HG02870 (cell line): ENCODE measurements at regions not wholly inside any gene's neighbourhood (a gene's known extent, or its start where the extent isn't known, plus 50 kb on each side); places are given as distances from the start of the nearest gene placed in this dataset.
"Not testable (repeated sequence)": the region's sequence is repeated elsewhere in the genome, so short reads cannot be mapped to it uniquely, and the experiment has no call there.

Experiments used
- ATAC-seq: cut with Tn5 transposase; IDR thresholded peaks from one replicate; pipeline ENCODE4 v1.9.1; 2021; ENCODE audit warnings: mild to moderate bottlenecking, moderate library complexity; ENCODE audit not compliant: unreplicated experiment

DNA sequence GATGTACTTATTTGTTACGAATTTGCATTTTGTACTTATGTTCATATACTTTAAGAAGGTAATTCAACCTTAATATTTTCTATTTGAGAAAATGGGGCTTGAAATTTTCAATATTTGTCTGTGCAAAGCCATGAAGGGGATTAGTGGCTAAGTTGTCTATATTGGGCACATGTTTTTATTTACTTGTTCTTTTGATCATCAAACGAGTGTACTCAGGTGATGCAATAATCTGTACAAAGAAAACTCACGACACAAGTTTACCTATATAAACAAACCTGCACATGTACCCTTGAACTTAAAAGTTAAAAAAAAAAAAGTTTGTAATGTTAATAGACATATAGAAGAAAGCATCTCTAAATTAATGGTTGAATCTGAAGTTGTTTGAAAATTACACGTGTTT is 658.9 kb upstream of the SYT4 start:
- no peak for ATAC-seq

DNA sequence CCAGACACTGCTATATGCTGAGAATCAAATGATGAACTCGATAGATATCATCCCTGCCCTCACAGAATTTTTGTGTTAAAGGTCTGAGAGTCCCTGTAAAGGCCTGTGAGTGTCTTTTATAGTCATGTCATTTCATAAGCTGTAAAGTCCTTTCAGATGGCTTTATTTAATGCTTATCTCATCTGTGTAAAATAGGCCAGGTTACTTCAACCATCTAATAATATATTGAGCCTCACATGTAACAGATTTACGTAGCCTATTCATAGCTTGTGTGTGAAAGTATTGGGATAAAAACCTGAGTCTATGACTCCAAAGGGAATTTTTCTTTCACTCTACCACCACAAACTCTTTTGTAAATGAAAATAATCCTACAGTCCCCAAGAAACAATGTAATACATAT is 672.0 kb upstream of the SYT4 start:
- ATAC-seq = no peak

DNA sequence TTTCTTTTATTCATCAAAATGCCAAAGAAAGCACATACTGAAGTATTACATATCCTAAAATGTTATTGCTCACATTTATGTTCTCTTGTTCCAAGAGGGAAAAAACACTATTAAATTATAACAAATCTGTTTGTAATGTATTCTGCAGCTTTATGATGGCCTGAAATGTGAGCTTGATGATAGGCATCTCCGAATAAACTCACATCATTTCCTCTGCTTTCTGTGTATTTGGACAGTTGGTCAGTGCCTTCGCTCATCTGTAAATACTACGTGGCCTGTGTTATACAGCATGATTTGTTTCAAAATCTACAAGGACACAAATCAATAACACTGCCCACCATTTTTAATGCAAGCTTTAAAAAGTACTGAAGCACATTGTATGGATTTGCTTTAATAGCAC is 672.8 kb upstream of the SYT4 start:
- ATAC-seq = no peak

DNA sequence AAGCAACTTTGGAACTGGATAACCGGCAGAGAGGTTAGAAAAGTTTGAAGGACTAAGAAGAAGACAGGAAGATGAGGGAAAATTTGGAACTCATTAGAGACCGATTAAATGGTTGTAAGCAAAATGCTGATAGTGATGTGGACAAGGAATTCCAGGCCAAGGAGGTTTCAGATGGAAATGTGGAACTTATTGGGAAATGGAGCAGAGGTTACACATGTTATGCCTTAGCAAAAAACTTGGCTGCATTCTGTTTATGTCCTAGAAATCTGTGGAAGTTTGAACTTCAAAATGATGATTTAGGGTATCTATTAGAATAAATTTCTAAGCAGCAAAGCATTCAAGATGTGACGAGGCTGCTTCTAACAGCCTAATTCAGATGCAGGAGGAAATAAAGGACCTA is 675.1 kb upstream of the SYT4 start:
- ATAC-seq = no peak

DNA sequence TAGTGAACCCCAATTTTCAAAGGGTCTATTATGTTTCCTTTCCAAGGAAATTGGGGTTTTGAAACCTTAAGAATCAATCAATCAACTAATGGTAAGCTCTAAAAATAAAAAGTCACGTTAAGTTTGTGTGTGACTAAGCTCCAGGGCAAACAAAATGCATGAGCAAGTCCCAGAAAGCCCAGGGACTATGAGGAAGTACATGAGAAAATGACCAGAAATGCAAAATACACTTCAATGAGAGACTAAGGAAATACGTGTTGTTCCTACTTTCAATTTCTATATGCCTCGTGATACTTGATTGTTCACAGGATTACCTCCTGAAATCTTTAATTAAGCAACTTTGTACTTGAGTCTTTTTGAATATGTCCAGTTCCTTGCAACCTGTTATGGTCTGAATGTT is 684.4 kb upstream of the SYT4 start:
- no peak for ATAC-seq

DNA sequence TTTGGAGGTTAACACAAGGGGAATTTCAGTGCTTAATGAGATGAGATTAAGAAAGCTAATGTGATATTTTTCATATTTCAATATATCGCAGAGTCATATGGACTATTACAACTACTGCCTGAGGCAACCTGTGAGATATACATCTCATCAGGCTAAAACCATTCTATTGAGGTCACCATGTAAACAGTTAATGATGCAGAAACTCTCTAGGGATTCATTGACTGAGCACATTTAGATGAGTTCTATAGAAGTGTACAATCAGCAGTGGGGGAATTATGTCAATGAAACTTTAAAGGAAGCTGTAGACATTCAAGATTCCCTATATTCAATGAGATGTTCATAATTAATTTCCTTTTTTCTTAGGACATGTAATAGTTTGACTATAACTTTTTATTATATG is 687.4 kb upstream of the SYT4 start:
- no peak for ATAC-seq

DNA sequence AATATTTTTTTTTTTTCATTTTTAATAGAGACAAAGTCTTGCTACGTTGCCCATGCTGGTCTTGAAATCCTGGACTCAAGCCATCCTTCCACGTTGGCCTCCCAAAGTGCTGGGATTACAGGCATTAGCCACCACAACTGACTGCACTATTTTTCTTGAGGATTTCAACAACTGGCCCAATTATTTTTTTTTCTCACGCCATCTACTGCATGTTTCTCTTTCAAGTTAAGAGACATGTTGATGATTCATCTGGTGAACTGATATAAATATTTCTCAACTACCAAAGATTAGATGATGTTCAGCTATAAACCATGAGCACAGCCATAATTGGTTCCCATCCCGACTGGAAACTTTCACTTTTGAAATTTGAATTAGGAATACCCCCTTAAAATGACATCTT is 688.4 kb upstream of the SYT4 start:
- no peak for ATAC-seq

DNA sequence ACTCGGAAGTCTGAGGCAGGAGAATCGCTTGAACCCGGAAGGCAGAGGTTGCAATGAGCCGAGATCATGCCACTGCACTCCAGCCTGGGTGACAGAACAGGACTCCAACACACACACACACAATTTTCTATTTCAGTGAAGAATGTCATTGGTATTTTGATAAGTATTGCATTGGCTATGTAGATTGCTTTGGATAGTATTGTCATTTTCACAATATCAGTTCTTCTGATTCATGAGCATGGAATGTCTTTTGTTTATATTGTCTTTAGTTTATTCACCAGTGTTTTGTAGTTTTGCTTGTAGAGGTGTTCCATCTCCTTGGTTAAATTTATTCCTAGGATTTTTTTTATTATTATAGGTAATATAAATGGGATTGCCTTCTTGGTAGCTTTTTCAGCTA is 693.4 kb upstream of the SYT4 start:
- no peak for ATAC-seq

DNA sequence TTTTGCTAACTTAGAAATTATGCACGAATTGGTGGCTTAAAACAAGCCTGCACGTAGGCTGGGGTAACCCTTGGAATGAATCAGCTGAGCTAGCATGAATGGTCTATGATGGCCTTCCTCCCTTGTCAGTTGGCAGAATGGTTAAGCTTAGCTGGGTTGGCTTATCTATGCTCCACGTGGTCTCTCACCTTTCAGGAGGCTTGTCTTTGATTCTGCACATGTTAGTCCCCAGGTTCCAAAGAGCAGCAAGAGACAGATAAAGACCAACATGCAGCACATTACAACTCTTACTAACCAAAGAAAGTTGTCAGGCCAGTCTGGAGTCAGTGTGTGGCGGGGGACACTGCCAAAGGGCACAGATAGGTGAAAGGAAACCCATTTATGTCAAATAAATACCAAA is 700.9 kb upstream of the SYT4 start:
- no peak for ATAC-seq

DNA sequence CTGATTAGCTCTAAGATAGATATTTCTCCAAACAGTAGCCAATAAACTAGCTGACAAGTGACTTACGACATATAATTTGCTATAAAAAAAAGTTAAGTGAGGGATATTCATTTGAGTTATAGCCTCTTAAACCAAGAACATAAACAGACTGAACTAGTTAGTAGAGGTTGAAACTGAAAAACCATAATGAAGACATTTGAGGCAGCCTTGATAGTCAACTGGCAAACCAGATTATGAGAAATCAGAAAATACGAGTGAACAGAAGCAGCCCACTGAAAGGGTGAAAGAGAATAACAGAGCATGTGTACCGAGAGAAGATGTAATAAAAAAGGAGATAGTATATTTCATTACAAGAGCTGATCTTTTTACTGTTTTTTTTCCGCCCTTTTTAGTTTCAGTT is 698.1 kb upstream of the SETBP1 start:
- no peak for ATAC-seq

DNA sequence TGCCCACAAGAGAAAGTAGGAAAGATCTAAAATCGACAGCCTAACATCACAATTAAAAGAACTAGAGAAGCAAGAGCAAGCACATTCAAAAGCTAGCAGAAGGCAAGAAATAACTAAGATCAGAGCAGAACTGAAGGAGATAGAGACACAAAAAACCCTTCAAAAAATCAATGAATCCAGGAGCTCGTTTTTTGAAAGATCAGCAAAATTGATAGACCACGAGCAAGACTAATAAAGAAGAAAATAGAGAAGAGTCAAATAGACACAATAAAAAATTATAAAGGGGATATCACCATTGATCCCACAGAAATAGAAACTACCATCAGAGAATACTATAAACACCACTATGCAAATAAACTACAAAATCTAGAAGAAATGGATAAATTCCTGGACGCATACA is 693.6 kb upstream of the SETBP1 start:
- not testable (repeated sequence) for ATAC-seq

DNA sequence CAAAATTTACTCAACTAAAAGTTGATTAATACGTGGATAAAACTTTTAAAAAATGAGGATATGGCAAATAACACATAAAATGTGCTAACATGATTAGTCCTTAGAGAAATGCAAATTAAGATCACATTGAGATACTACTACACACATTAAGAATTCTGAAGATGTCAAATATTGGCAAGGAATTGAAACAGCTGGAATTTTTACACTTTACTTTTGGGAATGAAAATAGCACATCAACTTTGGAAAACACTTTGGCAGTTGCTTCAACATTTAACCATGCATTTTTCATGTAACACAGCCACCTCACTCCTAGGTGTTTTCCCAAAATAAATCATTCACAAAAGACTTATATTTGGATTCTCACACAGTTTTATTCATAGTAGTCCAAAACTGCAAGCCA is 687.9 kb upstream of the SETBP1 start:
- no peak for ATAC-seq

DNA sequence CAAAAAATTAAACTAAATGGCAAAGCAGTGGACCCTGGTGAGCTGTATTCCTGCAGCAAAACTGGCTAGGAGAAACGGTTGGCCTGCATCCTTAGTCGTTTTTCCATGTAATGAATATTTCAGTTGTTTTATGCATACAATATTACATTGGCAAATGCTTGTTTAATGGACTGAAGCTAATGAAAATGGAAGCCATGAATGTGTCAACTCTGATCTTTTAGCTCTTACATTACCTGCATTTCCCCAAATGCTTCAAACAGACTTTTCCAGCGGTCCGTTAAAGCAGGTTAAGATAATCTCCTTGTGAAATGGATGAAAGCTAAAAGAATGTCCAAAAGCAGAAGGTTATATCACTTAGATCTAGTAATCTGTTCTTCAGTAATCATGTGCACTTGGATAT is 686.3 kb upstream of the SETBP1 start:
- ATAC-seq = no peak

DNA sequence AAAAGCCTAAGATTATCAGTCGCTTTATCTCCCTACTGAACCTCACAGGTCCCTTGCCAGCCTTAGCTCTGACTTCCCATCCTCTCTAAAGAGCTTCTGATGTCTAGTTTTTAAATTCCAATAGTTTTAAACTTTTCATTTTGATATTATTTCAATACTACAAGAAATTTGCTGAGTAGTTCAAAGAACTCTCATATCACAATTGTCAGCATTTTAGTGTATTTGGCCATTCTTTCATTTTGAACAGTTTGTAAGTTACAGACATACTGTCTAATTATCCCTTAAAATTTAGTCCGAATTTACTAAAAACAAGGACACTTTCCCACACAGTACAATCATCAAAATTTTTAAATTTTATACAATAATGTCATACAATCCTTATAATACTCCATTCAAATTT is 666.8 kb upstream of the SETBP1 start:
- ATAC-seq = no peak

DNA sequence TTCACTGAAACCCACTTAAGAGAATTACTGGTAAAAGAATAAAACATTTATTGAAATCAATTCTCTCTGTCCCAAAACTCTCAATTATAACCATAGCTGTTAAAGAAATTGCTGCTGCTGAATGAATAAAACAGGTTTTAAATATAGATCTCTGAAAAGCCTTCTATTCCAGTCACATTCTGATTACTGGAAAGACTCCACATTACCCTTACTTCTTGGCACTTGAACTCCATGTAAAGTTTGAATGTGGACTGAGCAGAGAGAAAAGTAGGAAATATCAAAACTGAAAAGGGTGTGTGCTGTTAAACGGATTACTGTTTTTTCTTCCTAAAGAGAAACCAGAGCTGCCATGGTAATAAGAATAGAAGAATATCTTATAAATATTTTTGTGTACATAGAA is 655.3 kb upstream of the SETBP1 start:
- no peak for ATAC-seq

DNA sequence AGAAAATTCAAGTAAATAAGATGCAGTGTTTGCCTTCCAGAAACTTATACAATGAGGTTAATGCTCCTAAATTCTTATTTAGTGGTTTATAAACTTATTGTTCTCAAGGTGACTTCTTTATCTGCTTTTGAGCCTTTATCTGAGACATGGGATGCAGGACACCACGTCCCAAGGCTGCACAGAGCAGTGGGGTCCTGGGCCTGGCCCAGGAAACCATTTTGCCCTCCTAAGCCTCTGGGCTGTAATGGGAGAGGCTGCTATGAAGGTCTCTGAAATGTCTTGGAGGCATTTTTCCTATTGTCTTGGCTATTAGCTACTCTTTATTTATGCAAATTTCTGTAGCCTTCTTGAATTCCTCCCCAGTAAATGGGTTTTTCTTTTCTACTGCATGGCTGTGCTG is 652.6 kb upstream of the SETBP1 start:
- ATAC-seq = no peak

DNA sequence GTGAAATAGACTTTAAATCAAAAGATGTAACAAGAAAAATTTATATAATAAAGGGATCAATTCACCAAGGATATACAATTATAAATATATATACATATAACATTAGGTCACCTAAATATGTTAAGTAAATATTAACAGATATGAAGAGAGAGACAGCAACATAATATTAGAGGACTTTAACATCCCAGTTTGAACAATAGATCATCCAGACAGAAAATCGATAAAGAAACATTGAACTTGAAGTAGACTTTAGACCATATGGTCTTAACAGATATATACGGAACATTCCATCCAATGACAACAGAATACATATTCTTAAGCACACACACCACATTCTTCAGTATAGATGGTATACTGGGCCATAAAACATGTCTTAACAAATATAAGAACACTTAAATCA is 649.6 kb upstream of the SETBP1 start:
- ATAC-seq = no peak

DNA sequence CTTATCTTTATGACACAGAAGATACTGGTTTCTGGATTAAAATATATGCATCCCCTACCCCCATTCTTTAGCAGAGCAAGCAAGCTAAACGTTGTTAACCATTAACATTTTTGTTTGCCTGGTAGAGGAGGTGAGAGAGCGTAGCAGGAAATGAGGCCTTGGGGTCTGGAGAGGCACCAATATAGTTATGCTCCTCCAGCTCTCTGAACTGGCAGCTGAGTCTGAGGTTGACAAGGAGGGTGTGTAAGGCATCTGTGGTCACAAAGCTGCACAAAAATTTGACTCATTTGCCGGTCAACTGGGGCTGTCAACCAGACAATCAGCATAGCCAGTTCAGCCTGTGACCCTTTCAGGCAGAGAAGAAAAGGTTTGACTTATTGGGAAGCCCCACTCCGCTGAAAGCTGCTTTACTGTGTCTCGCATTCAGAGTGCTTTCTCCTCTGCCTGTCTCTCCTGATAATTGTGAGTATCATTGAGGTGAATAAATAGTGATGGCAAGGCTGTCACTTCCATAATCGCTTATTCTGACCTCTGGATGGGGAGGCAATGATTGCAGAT is 647.5 kb upstream of the SETBP1 start:
- no peak for ATAC-seq

DNA sequence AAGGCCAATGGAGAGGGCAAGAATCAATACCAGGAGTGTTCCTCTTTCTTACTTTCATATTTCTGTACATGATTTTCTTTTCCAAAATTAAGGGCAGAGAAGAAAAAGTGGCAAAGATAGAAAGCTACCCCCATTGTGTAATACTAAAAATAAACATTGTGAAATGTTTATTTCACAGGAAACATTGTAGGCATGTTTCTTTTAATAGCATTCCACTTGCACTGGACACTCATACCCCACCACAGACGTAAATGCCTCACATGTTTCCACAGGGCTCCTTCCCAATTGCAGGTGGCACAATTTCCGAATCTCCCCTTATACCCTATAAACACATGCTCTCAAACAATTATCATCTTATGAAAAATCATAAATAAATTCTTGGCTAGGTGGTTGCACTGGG is 645.1 kb upstream of the SETBP1 start:
- no peak for ATAC-seq

DNA sequence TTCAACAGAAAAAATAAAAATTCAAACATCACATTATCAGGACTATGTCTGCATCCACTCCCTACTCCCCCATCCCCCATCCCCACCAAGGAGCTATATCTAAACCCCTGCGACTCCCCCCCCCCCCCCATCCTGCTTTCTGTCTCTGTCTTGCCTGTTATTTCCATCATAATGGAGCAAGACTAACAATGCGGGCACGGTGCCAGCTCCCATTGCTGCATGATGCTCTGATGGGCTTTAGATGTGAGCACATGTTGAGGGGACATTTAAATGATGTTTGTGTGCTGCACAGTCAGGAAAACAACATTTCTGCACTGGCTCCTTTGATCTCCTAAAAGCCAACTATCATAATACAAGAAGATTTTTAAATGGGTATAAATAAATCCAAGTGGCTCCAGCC is 644.2 kb upstream of the SETBP1 start:
- no peak for ATAC-seq

DNA sequence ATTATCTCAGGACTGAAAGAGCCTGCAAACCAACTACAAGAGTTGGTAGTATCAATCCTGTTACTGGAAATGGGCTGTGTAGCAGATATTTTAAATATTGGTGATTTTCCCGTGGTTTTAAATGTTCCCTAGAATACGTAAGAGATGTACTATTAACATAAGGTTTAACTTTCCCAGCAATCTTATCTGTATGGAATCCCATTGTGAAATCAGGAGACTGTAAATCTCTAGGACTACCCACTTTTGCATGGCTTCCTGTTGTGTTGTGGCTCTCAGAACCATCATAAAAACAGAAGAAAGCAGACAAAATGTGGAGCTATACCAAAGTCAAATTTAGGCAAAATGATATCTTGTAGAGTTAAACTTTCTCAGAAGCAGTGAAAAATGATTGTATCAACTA is 641.5 kb upstream of the SETBP1 start:
- ATAC-seq = no peak

DNA sequence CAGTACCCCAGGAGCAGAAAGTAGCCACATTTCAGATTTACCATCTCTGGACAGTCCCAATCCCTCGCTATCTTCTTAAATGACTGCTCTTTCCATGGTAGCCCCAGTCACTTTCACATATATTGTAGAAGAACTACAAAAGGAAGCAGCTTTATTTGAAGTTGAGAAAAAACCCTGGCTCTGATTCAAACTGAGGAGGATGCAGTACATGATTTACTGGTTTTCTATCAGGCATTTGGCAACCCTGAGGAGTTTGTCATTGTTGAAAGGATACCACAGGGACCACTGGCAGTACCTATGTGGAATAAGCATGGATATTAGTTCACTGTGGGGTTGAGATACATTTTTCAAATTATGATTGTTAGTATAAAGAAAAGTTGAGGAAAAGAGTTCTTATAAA is 640.9 kb upstream of the SETBP1 start:
- ATAC-seq = no peak

DNA sequence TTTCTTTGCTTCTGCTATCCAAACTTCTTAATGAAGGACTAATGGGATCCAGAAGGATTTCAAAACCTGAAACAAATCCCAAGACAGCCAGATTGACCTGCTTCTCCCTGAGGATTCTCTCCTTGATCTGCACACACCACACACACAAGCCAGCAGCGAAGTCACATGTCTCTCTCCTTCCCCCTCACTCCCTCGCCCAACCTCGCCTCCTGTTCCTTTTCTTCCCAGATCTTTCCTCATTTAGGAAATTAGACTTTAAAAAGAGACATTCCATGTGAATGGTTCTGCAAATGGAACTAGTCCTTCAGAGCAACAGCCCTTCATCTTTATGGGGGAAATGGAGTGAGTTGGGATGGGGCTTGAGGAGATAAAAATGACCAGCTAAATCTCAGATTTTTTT is 639.1 kb upstream of the SETBP1 start:
- ATAC-seq = no peak

DNA sequence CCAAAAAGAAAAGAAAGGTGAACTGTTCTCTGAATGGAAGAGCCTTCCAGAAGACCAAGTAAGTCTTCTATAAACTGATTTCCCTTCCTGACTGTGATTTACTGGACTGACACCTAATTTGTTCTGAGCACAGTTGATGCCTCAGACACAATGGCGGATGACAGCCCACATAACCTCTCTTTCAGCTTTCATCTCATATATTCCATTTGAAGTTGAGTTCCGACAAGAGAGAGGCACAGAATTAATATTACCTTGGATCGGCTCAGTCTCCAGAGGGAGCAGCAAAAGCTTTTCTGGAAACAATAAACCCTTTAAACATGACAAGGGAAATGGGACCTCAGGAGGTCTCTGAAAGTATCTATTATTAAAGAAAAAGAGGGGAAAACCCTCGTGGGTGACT is 638.7 kb upstream of the SETBP1 start:
- ATAC-seq = no peak
